GM10847 (cell line): ENCODE measurements at regions not wholly inside any gene's neighbourhood (a gene's known extent, or its start where the extent isn't known, plus 50 kb on each side); places are given as distances from the start of the nearest gene placed in this dataset.

Experiments used
- POLR2A ChIP-seq: IDR thresholded peaks from 2 replicates; pipeline ENCODE4 v1.6.1; 2011; ENCODE audit not compliant: insufficient read length; ENCODE audit errors: extremely low read depth

- TF ChIP-seq POLR2A = no peak
These were observed 135.0 kb downstream of the NCOR2 start for GRCh38 chr12:124432376-124432775.

- no peak for TF ChIP-seq POLR2A
These were observed 135.4 kb downstream of the NCOR2 start for GRCh38 chr12:124431971-124432370.

- TF ChIP-seq POLR2A = no peak
These were observed 135.6 kb downstream of the RFLNA start for GRCh38 chr12:124430491-124430890.

GRCh38 chr12:124429535-124429934, 134.6 kb downstream of the RFLNA start:
- TF ChIP-seq POLR2A = no peak

- no peak for TF ChIP-seq POLR2A
These were observed 133.9 kb downstream of the RFLNA start for GRCh38 chr12:124428792-124429281.

- TF ChIP-seq POLR2A = no peak
These were observed 133.4 kb downstream of the RFLNA start for GRCh38 chr12:124428136-124428791.

GRCh38 chr12:124426594-124427555, 132.0 kb downstream of the RFLNA start:
- no peak for TF ChIP-seq POLR2A

GRCh38 chr12:124425667-124426066, 130.8 kb downstream of the RFLNA start:
- TF ChIP-seq POLR2A = no peak

GRCh38 chr12:124424516-124424905, 129.6 kb downstream of the RFLNA start:
- TF ChIP-seq POLR2A = no peak

- TF ChIP-seq POLR2A = no peak
These were observed 129.0 kb downstream of the RFLNA start for GRCh38 chr12:124423761-124424515.

GRCh38 chr12:124422570-124423523, 128.0 kb downstream of the RFLNA start:
- no peak for TF ChIP-seq POLR2A

- no peak for TF ChIP-seq POLR2A
These were observed 127.3 kb downstream of the RFLNA start for GRCh38 chr12:124422142-124422569.

- no peak for TF ChIP-seq POLR2A
These were observed 126.2 kb downstream of the RFLNA start for GRCh38 chr12:124420996-124421674.

- no peak for TF ChIP-seq POLR2A
These were observed 125.4 kb downstream of the RFLNA start for GRCh38 chr12:124420041-124420995.
